ENCODE measurements at regions not wholly inside any gene's neighbourhood (a gene's known extent, or its start where the extent isn't known, plus 50 kb on each side); places are given as distances from the start of the nearest gene placed in this dataset.

DNA sequence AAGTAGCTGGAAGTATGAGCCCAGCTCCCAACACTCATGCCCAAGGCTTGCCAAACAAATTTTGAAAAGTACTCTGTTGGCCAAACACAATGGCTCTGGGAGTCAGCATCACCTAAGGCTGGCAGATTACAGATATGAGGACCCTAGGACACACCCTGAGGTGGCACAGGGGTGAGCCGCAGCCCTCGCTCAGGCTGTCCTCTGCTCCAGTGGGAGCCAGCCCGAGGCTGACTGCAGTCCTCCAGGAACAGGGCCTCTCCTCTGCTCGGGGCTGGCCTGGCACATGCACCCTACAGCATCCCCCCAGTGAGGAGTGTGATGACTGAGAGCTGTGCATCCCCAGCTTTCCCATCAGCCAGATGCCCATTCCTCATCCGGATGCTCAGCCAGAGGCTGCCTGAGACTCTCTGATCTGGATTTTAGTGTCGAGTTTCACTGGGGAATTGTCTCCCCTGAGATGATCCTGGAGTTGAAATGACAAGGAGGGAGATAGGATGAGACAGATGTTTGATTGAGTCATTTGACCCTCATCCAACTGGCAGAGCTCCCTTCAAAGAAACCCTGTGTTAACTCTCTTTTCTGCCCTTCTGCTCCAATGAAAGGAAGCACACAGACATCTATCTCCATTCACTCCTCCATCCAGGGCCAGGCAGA lies 269.3 kb upstream of the NCKAP5 start:
- no peaks in the 10 kb centered on the region for H3K9me2 ChIP-seq (replicated peaks; ENCODE audit: control insufficient read depth, low read length)
- H3K27ac ChIP-seq (ENCODE audit: low read depth, low read length), result no peak overlapping the region
- H3K27me3 ChIP-seq (ENCODE audit: control insufficient read depth, low read length), result no peaks in the 10 kb centered on the region
- H3K4me1 ChIP-seq (ENCODE audit: control insufficient read depth, low read length), result no peaks in the 10 kb centered on the region
- no peaks in the 10 kb centered on the region for H3K9me3 ChIP-seq (ENCODE audit: control insufficient read depth, insufficient read depth, low read length)
- TF ChIP-seq EZH2phosphoT487 (IDR thresholded peaks at IDR 0.05; ENCODE audit: borderline replicate concordance, low read length) (no peak), CTCF (IDR thresholded peaks at IDR 0.05; ENCODE audit: low read depth, low read length, poor library complexity, severe bottlenecking) (no peak)
- H4K20me1 ChIP-seq (ENCODE audit: control insufficient read depth, insufficient read depth, low read depth, low read length), result no peaks in the 10 kb centered on the region
- no peaks in the 10 kb centered on the region for H3K79me2 ChIP-seq (ENCODE audit: control insufficient read depth, low read length)
- H3K36me3 ChIP-seq (ENCODE audit: control insufficient read depth, low read length), result no peaks in the 10 kb centered on the region
- no peak overlapping the region for H3K4me2 ChIP-seq (ENCODE audit: low read length)
- H3F3A ChIP-seq (ENCODE audit: control insufficient read depth, insufficient read depth), result no peaks in the 10 kb centered on the region
- no peak overlapping the region for H3K4me3 ChIP-seq (ENCODE audit: low read length)

- Histone ChIP-seq H3K27me3 (ENCODE audit: control insufficient read depth, low read length) (no peaks in the 10 kb centered on the region), H3K4me3 (ENCODE audit: low read length) (no peak overlapping the region), H3F3A (ENCODE audit: control insufficient read depth, insufficient read depth) (no peaks in the 10 kb centered on the region), H3K79me2 (ENCODE audit: control insufficient read depth, low read length) (no peaks in the 10 kb centered on the region), H3K9me2 (replicated peaks; ENCODE audit: control insufficient read depth, low read length) (no peaks in the 10 kb centered on the region), H3K4me1 (ENCODE audit: control insufficient read depth, low read length) (no peaks in the 10 kb centered on the region), H4K20me1 (ENCODE audit: control insufficient read depth, insufficient read depth, low read depth, low read length) (no peaks in the 10 kb centered on the region), H3K4me2 (ENCODE audit: low read length) (no peak overlapping the region), H3K27ac (ENCODE audit: low read depth, low read length) (no peak overlapping the region), H3K9me3 (ENCODE audit: control insufficient read depth, insufficient read depth, low read length) (no peaks in the 10 kb centered on the region), H3K36me3 (ENCODE audit: control insufficient read depth, low read length) (no peaks in the 10 kb centered on the region)
- TF ChIP-seq CTCF (IDR thresholded peaks at IDR 0.05; ENCODE audit: low read depth, low read length, poor library complexity, severe bottlenecking), result no peak
- TF ChIP-seq EZH2phosphoT487 (IDR thresholded peaks at IDR 0.05; ENCODE audit: borderline replicate concordance, low read length), result no peak
These were observed 270.5 kb upstream of the NCKAP5 start for GRCh38 chr2:133838642-133839365.

- Histone ChIP-seq H3K27ac (ENCODE audit: low read depth, low read length) (no peak overlapping the region), H3K79me2 (ENCODE audit: control insufficient read depth, low read length) (no peaks in the 10 kb centered on the region), H4K20me1 (ENCODE audit: control insufficient read depth, insufficient read depth, low read depth, low read length) (no peaks in the 10 kb centered on the region), H3K4me1 (ENCODE audit: control insufficient read depth, low read length) (no peaks in the 10 kb centered on the region), H3K9me2 (replicated peaks; ENCODE audit: control insufficient read depth, low read length) (no peaks in the 10 kb centered on the region), H3K36me3 (ENCODE audit: control insufficient read depth, low read length) (no peaks in the 10 kb centered on the region), H3F3A (ENCODE audit: control insufficient read depth, insufficient read depth) (no peaks in the 10 kb centered on the region), H3K4me2 (ENCODE audit: low read length) (no peak overlapping the region), H3K4me3 (ENCODE audit: low read length) (no peak overlapping the region), H3K27me3 (ENCODE audit: control insufficient read depth, low read length) (no peaks in the 10 kb centered on the region), H3K9me3 (ENCODE audit: control insufficient read depth, insufficient read depth, low read length) (no peaks in the 10 kb centered on the region)
- TF ChIP-seq EZH2phosphoT487 (IDR thresholded peaks at IDR 0.05; ENCODE audit: borderline replicate concordance, low read length) (no peak), CTCF (IDR thresholded peaks at IDR 0.05; ENCODE audit: low read depth, low read length, poor library complexity, severe bottlenecking) (no peak)
These were observed 271.4 kb upstream of the NCKAP5 start for GRCh38 chr2:133839677-133840076.

Data from DOHH2 (cell line).